ENCODE measurements at regions not wholly inside any gene's neighbourhood (a gene's known extent, or its start where the extent isn't known, plus 50 kb on each side); places are given as distances from the start of the nearest gene placed in this dataset.

DNA sequence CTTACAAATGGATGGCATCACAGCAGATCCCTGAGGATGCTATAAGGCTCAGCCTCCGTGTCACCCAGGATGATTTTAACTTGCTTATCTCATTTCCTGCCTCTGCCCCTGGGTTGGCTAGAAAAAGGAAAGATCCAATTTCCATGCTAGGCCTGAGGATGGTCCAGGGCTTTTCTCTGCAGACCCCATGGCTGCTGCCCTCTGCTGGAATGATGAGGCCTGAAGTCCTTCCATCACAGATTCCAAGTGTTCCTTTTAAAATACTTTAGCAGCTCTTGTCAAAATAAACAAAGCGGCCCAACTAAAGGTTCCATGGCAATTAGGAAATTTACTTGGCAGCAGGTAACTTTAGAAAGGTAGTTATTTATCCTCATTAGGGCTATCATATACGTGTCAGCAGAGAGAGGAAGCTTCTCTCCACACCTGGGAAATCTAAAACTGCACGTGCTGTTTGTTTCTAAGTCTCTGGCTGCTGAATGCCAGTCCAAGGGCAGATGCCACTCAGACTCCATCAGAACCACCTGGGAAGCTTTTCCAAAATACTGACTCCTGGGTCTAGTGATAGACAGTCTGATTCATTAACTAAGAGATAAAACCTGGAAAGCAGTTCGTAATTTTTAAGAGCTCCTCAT is 401.9 kb upstream of the IL12A start:
- H3K27me3 Mint-ChIP-seq: no peaks in the 10 kb centered on the region
- no peaks in the 10 kb centered on the region for H3K36me3 Mint-ChIP-seq (ENCODE audit: low read depth)
- no peak overlapping the region for H3K4me3 Mint-ChIP-seq
- DNase-seq (no peak), ATAC-seq (no peak)
- TF ChIP-seq, protein P1, sequence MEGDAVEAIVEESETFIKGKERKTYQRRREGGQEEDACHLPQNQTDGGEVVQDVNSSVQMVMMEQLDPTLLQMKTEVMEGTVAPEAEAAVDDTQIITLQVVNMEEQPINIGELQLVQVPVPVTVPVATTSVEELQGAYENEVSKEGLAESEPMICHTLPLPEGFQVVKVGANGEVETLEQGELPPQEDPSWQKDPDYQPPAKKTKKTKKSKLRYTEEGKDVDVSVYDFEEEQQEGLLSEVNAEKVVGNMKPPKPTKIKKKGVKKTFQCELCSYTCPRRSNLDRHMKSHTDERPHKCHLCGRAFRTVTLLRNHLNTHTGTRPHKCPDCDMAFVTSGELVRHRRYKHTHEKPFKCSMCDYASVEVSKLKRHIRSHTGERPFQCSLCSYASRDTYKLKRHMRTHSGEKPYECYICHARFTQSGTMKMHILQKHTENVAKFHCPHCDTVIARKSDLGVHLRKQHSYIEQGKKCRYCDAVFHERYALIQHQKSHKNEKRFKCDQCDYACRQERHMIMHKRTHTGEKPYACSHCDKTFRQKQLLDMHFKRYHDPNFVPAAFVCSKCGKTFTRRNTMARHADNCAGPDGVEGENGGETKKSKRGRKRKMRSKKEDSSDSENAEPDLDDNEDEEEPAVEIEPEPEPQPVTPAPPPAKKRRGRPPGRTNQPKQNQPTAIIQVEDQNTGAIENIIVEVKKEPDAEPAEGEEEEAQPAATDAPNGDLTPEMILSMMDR (IDR thresholded peaks at IDR 0.05): no peak
- no peaks in the 10 kb centered on the region for H3K4me1 Mint-ChIP-seq (ENCODE audit: low read depth)
- H3K9me3 Mint-ChIP-seq: peaks cover 2% of the 10 kb centered on the region
- no peak overlapping the region for H3K27ac Mint-ChIP-seq
- ChIA-PET CTCF (no interaction called here), POLR2A (no interaction called here)
- intact Hi-C loops (cut with micrococcal nuclease): no loop called here

DNA sequence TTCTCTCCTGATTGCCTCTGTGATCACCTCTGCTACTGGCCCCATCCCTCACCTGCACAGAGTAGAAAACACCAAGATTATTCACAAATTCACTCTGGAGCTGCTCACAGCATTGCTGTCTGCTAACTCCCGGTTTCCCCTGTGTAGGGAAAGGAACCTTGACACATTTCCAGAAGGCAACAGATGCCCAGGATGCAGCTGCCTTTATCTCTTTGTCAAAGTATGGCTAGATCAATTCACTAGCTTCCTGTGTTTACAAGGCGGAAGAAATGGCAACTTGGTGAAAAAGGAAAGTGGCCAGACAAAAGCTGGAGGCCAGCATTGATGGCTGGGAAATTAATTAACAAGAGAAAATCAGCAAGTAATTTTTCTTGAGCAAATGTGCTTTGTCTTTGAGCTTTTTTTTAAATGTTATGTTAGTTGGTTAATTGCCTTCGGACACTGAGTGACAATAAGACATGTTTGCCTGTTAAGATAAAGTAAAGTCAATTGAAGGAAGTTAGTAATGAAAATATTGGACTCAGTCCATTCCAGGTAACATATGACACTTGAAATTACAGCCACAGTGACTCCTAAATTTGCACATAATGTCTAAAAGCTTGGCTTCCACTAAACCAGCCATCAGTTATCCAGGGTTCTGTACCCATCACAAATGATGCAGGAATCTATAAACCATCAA is 394.6 kb upstream of the IL12A start:
- H3K27ac Mint-ChIP-seq: no peak overlapping the region
- no peak for ATAC-seq
- H3K36me3 Mint-ChIP-seq (ENCODE audit: low read depth): no peaks in the 10 kb centered on the region
- POLR2A ChIA-PET: no interaction called here
- TF ChIP-seq, protein P1 (IDR thresholded peaks at IDR 0.05): no peak
- intact Hi-C loops (cut with micrococcal nuclease): no loop called here
- no peak overlapping the region for H3K4me3 Mint-ChIP-seq
- CTCF ChIA-PET: no interaction called here
- no peaks in the 10 kb centered on the region for H3K4me1 Mint-ChIP-seq (ENCODE audit: low read depth)
- H3K27me3 Mint-ChIP-seq: no peaks in the 10 kb centered on the region
- H3K9me3 Mint-ChIP-seq: peaks cover 4% of the 10 kb centered on the region
- DNase-seq: no peak

DNA sequence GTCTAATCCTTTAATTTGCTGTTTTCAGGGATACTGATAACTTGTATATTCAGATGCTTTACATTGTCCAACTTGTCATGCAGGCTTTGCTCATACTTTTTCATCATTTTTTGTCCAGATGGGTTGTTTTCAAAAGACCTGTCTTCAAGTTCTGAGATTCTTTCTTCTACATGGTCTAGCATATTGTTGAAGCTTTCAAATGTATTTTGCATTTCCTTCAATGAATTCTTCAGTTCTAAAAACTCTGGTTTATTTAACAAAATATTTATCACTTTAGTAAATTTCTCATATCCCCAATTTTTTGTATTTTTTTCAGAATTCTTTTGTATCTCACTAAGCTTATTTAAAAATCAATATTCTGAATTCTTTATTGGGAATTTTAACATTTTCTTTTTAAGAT is 388.3 kb upstream of the IL12A start:
- H3K27me3 Mint-ChIP-seq: no peaks in the 10 kb centered on the region
- POLR2A ChIA-PET: no interaction called here
- no peak overlapping the region for H3K4me3 Mint-ChIP-seq

DNA sequence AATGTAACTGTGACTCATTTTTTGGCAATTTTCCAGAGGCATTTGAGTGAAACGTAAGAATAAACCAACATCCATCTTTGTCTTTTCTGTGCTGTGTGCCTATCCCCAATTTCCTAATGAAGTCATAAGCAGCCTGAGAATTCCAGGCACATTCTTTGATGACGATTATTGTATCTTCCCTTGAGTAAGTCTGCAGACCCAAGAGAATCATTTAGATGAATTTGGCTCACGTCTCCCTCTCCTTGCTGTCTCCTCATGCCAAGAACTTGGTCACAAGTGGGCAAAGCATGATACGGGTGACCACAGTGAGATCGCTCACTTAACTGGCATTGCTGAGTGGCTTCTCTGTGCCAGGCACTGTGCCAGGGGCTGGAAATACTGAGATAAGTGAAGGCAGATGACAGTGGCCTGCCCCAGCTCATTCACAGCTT is 384.5 kb upstream of the IL12A start:
- ATAC-seq: no peak
- intact Hi-C loops (cut with micrococcal nuclease): no loop called here

More for the DNA sequence above, 388.3 kb upstream of the IL12A start:
- Mint-ChIP-seq H3K27ac (no peak overlapping the region), H3K36me3 (ENCODE audit: low read depth) (no peaks in the 10 kb centered on the region), H3K9me3 (peaks cover 10% of the 10 kb centered on the region), H3K4me1 (ENCODE audit: low read depth) (no peaks in the 10 kb centered on the region)
- CTCF ChIA-PET: no interaction called here
- ATAC-seq (no peak), DNase-seq (no peak)
- TF ChIP-seq, protein P1 (IDR thresholded peaks at IDR 0.05): no peak
- intact Hi-C loops (cut with micrococcal nuclease): no loop called here

DNA sequence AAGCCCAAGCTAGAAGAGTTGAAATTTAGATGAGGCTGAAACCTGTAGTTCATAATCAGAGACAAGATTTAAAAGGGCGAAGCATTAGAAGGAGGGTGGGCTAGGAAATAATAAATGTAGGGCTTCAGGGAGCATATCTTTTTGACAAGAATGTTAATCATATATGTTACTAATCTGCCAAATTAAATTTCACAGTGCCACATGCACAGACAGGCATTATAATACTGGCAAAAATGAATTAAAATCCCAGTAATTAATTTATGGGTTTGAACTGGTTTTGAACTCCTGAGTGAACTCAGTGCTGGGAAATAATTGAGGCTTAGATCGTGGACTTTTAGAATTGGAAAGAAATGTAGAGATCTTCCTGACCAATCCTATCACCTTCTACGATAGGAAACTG is 383.5 kb upstream of the IL12A start:
- no peak overlapping the region for H3K27ac Mint-ChIP-seq
- CTCF ChIA-PET: interaction anchor here (0.8 kb wide), 1 partner anchor 26 kb away, joined by 3 read pairs; no protein-coding TSS in a partner anchor
- POLR2A ChIA-PET: no interaction called here

More for the DNA sequence above, 384.5 kb upstream of the IL12A start:
- ChIA-PET CTCF (no interaction called here), POLR2A (no interaction called here)
- TF ChIP-seq, protein P1 (IDR thresholded peaks at IDR 0.05): no peak
- Mint-ChIP-seq H3K36me3 (ENCODE audit: low read depth) (no peaks in the 10 kb centered on the region), H3K4me3 (no peak overlapping the region), H3K27me3 (no peaks in the 10 kb centered on the region), H3K9me3 (peaks cover 8% of the 10 kb centered on the region), H3K27ac (no peak overlapping the region), H3K4me1 (ENCODE audit: low read depth) (no peaks in the 10 kb centered on the region)
- DNase-seq: no peak

More for the DNA sequence above, 383.5 kb upstream of the IL12A start:
- Mint-ChIP-seq H3K27me3 (no peaks in the 10 kb centered on the region), H3K36me3 (ENCODE audit: low read depth) (no peaks in the 10 kb centered on the region), H3K4me1 (ENCODE audit: low read depth) (no peaks in the 10 kb centered on the region), H3K9me3 (peaks cover 2% of the 10 kb centered on the region), H3K4me3 (no peak overlapping the region)
- DNase-seq (no peak), ATAC-seq (no peak)
- TF ChIP-seq, protein P1 (IDR thresholded peaks at IDR 0.05): no peak
- intact Hi-C loops (cut with micrococcal nuclease): no loop called here
